Nephron (organoid): ENCODE measurements at regions not wholly inside any gene's neighbourhood (a gene's known extent, or its start where the extent isn't known, plus 50 kb on each side); places are given as distances from the start of the nearest gene placed in this dataset.
"Not testable (repeated sequence)": the region's sequence is repeated elsewhere in the genome, so short reads cannot be mapped to it uniquely, and the experiment has no call there.

Experiments
- H3K27ac Mint-ChIP-seq, 3 experiments: 2 replicates each; pipeline ENCODE4 v1.8.0; 2020; ENCODE audit warnings: mixed read lengths in 3 of 3, mild to moderate bottlenecking in 2 of 3, moderate library complexity in 1 of 3
- H3K27me3 Mint-ChIP-seq: 2 replicates; pipeline ENCODE4 v1.8.0; 2021; ENCODE audit warnings: low read depth, mild to moderate bottlenecking, moderate library complexity, mixed read lengths
- H3K36me3 Mint-ChIP-seq: 2 replicates; pipeline ENCODE4 v1.8.0; 2020; ENCODE audit warnings: low read depth, mixed read lengths
- H3K4me1 Mint-ChIP-seq: 2 replicates; pipeline ENCODE4 v1.8.0; 2020; ENCODE audit warnings: mixed read lengths
- H3K4me3 Mint-ChIP-seq, 3 experiments: 2 replicates each; pipeline ENCODE4 v1.8.0; 2020; ENCODE audit warnings: mild to moderate bottlenecking in 3 of 3, mixed read lengths in 3 of 3, moderate library complexity in 2 of 3
- H3K9me3 Mint-ChIP-seq: 2 replicates; pipeline ENCODE4 v1.8.0; 2020; ENCODE audit warnings: mixed read lengths
- TF ChIP-seq, protein P1 (sequence below), 3 experiments: fragments of 200-600 bp; sonication (generic); IDR thresholded peaks; one replicate each; pipeline ENCODE4 v1.5.0; 2021; ENCODE audit warnings: antibody characterized with exemption in 3 of 3; ENCODE audit not compliant: unreplicated experiment in 3 of 3

DNA sequence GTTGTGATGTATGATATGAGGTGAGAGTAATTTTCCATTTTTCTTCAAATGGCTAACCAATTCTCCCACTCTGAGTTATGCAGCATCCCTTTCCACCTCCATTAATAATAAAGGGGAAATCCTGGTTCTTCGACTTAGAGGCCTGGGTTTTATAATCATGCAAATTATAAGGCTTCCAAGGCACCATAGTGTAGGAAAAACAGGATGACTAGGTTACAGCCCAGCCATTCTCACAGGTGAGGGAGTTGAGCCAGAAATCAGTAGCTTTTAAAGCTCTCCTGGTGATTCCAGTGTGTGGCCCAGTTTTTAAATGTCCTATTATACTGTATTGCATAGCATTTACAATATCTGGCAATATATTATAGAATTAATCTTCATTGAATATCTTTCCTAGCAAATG, 203.1 kb downstream of the ARHGEF9 start:
- Mint-ChIP-seq H3K4me1 (no peaks in the 10 kb centered on the region), H3K27ac (no peak overlapping the region), H3K27me3 (no peaks in the 10 kb centered on the region), H3K36me3 (no peaks in the 10 kb centered on the region), H3K4me3 (no peak overlapping the region), H3K9me3 (peaks cover 1% of the 10 kb centered on the region)
- TF ChIP-seq, protein P1, sequence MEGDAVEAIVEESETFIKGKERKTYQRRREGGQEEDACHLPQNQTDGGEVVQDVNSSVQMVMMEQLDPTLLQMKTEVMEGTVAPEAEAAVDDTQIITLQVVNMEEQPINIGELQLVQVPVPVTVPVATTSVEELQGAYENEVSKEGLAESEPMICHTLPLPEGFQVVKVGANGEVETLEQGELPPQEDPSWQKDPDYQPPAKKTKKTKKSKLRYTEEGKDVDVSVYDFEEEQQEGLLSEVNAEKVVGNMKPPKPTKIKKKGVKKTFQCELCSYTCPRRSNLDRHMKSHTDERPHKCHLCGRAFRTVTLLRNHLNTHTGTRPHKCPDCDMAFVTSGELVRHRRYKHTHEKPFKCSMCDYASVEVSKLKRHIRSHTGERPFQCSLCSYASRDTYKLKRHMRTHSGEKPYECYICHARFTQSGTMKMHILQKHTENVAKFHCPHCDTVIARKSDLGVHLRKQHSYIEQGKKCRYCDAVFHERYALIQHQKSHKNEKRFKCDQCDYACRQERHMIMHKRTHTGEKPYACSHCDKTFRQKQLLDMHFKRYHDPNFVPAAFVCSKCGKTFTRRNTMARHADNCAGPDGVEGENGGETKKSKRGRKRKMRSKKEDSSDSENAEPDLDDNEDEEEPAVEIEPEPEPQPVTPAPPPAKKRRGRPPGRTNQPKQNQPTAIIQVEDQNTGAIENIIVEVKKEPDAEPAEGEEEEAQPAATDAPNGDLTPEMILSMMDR (IDR thresholded peaks at IDR 0.05; ENCODE audit: unreplicated experiment in 3 of 3) = no peak

DNA sequence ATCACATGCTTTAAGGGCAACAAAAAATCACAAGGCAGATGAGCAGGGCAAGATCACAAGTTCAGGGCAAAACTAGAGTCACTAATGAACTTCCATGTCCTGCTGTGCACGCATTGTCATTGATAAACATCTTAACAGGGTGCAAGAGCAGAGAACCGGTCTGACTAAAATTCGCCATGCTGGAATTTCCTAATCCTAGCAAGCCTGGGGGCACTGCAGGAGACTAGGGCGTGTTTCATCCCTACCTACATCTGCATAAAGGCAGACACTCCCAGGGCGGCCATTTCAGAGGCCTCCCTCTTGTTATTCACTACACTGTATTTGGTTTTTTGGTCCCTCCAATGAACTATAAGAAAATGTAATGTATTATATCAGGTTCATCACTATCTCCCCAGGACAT, 203.6 kb downstream of the ARHGEF9 start:
- H3K9me3 Mint-ChIP-seq = no peaks in the 10 kb centered on the region
- no peak overlapping the region for H3K27ac Mint-ChIP-seq
- no peak overlapping the region for H3K4me3 Mint-ChIP-seq

DNA sequence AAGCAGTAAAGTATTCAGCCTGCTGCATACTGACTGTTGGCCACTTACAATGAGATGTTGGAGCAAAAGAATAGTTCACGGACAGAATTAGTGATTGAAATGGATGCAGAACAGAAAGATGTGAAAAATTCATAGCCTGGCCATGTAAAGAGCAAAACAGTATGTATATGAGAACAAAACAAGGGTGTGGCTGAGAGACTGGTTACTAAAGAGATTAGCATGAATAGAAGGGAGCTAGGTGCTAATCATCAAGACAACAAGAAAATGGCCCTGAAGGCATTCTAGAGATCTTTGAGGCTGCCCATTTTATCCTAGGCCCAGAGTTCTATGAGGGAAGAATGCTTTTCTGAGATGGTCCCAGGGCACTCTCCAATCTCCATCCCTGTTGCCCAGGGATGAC, 208.5 kb downstream of the ARHGEF9 start:
- Mint-ChIP-seq H3K9me3 (no peaks in the 10 kb centered on the region), H3K27me3 (no peaks in the 10 kb centered on the region), H3K4me1 (no peaks in the 10 kb centered on the region), H3K27ac (no peak overlapping the region), H3K36me3 (no peaks in the 10 kb centered on the region), H3K4me3 (no peak overlapping the region)
- TF ChIP-seq, protein P1 (IDR thresholded peaks at IDR 0.05; ENCODE audit: unreplicated experiment in 3 of 3) = no peak

More for the DNA sequence above, 203.6 kb downstream of the ARHGEF9 start:
- no peaks in the 10 kb centered on the region for H3K27me3 Mint-ChIP-seq
- TF ChIP-seq, protein P1 (IDR thresholded peaks at IDR 0.05; ENCODE audit: unreplicated experiment in 3 of 3) = no peak
- H3K36me3 Mint-ChIP-seq = no peaks in the 10 kb centered on the region
- no peaks in the 10 kb centered on the region for H3K4me1 Mint-ChIP-seq

DNA sequence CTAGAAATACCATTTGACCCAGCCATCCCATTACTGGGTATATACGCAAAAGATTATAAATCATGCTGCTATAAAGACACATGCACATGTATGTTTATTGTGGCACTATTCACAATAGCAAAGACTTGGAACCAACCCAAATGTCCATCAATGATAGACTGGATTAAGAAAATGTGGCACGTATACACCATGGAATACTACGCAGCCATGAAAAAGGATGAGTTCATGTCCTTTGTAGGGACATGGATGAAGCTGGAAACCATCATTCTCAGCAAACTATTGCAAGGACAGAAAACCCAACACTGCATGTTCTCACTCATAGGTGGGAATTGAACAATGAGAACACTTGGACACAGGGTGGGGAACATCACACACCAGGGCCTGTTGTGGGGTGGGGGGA, 209.3 kb downstream of the ARHGEF9 start:
- not testable (repeated sequence) for H3K9me3 Mint-ChIP-seq, H3K4me1 Mint-ChIP-seq, H3K36me3 Mint-ChIP-seq, H3K4me3 Mint-ChIP-seq, H3K27ac Mint-ChIP-seq, H3K27me3 Mint-ChIP-seq

DNA sequence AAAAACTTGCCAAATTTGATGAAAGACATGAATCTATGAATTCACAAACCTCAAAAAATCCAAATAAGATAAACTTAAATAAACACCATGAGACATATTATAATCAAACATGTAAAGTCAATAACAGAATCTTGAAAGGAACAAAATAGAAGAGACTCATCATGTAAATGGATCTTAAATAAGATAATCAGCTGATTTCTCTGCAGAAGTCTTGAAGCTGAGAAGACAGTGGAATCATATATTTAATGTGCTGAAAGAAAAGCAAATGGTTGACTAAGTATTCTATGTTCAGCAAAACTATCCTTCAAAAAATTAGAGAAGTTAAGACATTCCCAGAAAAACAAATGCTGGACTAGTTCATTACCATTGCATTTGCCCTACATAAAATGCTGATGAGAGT, 215.7 kb upstream of the SPIN4 start:
- TF ChIP-seq, protein P1 (IDR thresholded peaks at IDR 0.05; ENCODE audit: unreplicated experiment in 3 of 3) = no peak
- no peaks in the 10 kb centered on the region for H3K4me1 Mint-ChIP-seq
- H3K4me3 Mint-ChIP-seq = no peak overlapping the region

DNA sequence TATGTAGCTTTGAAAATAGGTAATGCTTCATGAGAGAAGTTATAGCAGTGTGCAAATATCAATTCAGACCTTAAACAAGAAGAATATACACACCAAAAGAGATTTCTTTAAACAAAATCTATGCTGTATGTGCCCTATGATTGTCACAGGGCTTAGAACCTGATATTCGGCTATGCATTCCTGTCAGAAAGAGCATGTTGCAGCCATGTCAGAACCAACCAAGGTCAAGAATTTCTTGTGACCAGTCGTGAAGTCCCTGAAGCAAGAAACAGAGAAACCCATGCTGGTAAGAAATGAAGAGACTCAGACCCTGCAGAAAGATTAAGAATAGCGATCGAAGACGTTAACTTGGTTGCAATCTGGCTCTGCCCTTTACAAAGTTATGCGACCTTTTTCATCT, 210.3 kb upstream of the SPIN4 start:
- H3K36me3 Mint-ChIP-seq = peaks cover 12% of the 10 kb centered on the region

More for the DNA sequence above, 215.7 kb upstream of the SPIN4 start:
- Mint-ChIP-seq H3K27ac (no peak overlapping the region), H3K9me3 (peaks cover 27% of the 10 kb centered on the region), H3K36me3 (no peaks in the 10 kb centered on the region), H3K27me3 (no peaks in the 10 kb centered on the region)

More for the DNA sequence above, 210.3 kb upstream of the SPIN4 start:
- Mint-ChIP-seq H3K9me3 (peaks cover 29% of the 10 kb centered on the region), H3K27ac (peak overlapping the region; percentile 85 to 96 (median 95)), H3K27me3 (no peaks in the 10 kb centered on the region), H3K4me1 (peaks cover 5% of the 10 kb centered on the region), H3K4me3 (peak overlapping the region; percentile 95 to 98 (median 96))
- TF ChIP-seq, protein P1 (IDR thresholded peaks at IDR 0.05; ENCODE audit: unreplicated experiment in 3 of 3) = no peak
